HG03571 (cell line): ENCODE measurements at regions not wholly inside any gene's neighbourhood (a gene's known extent, or its start where the extent isn't known, plus 50 kb on each side); places are given as distances from the start of the nearest gene placed in this dataset.
"Not testable (repeated sequence)": the region's sequence is repeated elsewhere in the genome, so short reads cannot be mapped to it uniquely, and the experiment has no call there.

Experiments used
- ATAC-seq: cut with Tn5 transposase; IDR thresholded peaks from one replicate; pipeline ENCODE4 v1.9.1; 2021; ENCODE audit not compliant: unreplicated experiment

DNA sequence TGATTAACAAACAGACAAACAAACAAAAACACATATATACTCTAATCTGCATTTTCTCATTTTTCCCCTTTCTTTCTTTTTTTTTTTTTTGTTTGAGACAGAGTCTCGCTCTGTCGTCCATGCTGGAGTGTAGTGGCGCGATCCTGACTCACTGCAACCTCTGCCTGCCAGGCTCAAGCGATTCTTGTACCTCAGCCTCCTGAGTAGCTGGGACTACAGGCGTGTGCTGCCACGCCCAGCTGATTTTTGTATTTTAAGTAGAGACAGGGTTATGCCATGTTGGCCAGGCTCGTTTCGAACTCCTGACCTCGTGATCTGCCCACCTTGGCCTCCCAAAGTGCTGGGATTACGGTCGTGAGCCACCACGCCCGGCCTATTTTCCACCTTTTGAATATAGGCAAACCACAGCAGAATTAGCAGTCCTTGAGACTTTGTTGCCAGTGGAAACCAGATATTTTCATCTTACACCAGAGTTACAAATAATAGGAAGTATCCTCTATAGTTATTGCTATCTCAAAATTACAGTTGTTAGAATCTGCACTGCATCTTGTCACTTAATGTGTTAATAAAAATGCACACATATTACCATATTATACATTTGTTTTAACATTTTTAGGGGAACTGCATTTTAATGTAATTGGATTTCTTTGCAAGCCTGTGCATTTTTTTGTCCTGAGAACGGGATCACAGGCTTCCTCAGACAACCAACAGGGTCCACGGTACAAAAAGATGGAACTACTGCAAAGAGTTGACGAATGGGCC, 208.2 kb upstream of the ZNF217 start:
- no peak for ATAC-seq

DNA sequence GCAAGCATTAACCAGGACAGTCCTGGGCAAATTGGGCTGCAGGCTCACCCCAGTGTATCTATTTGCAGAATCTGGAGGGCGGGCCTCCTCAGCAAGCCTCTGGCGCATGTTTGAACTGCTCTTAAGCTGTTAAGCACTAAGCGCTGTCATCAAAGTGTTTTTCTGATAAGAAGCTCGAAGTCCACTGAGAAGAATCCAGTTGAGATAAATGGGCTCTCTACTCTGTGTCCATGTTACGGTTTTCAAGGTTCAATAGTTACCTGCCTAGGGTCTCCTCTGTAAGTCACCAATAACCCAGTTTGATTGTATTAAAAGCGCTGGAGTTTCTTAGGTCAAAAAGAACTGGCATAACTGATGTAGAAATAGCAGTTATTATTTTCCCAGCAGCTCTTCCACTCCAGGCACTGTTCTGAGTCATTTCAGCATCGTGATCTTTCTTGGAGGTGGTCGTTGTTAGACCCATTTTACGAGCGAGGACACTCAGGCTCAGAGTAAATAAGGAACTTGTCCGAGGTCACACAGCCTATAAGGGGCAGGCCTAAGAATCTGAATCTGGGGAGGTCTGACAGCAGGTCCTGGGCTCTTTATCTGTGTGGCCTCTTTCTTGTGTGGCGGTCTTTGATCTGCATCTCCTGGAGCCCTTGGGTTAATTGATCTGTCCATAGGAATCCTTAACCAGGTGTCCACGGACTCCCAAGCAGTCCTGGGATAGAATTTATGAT, 207.4 kb upstream of the ZNF217 start:
- ATAC-seq: no peak

DNA sequence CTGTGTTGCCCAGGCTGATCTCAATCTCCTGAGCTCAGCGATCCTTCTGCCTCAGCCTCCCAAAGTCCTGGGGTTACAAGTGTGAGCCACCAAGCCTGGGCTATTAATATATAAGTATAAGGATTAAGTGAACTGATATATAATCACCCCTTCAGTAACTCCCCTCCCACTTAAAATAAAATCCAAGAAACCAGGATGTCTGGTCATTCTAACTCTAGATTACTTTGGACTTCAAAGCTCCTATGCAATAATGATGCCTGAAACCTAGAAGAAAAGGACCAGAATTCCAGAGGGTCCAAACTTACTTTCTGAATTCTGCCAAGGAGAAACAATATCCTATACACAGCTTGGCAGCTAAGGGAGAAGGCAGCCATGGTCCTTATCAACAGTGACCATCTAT, 206.8 kb upstream of the ZNF217 start:
- ATAC-seq: no peak

DNA sequence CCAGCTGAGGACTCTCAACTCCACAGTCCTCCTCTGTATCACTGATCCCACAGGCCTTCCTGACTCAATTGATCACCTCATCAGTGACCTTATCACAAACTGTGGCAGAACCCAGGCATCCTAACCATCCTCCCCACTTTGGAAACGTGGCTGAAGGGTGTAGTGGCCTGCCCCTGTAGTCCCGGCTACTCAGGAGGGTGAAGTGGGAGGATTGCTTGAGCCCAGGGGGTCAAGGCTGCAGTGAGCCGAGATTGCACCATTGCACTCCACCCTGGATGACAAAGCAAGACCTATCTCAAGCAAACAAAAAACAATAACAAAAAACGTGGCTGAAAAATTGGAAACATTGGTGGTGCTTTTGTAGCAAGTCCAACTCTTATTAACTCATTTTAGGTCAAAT, 203.4 kb upstream of the ZNF217 start:
- no peak for ATAC-seq

DNA sequence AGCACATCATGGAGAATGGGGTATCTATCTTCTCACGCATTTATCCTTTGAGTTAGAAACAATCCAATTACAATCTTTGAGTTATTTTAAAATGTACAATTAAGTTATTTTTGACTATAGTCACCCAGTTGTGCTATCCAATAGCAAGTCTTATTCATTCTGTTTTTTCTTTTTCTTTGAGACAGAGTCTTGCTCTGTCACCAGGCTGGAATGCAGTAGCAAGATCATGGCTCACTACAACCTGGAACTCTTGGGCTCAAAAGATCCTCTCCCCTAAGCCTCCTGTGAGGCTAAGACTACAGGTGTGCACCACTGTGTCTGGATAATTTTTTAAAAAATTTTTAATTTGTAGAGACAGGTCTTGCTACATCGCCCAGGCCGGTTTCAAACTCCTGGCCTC, 201.5 kb upstream of the ZNF217 start:
- no peak for ATAC-seq

DNA sequence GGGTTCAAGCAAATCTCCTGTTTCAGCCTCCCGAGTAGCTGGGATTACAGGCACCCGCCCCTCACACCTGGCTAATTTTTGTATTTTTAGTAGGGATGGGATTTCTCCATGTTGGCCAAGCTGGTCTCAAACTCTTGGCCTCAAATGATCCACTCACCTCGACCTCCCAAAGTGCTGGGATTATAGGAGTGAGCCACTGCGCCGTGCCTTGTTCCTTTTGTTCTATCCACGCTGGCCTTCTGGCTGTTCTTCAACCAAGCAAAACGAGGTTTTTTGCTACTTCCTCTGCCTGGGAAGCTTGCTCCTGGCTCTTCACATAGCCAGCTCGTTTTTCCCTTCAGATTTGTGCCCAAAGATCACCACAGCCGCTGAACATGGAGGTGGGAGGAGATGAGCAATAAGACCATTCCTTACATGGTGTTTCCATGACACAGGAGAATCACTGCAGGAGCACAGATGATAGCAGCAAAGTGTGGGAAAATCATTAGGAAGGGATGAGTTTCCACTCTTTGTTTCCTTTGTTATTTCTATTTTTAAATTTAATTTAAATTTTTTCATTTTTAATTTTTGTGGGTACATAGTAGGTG, 201.0 kb upstream of the ZNF217 start:
- ATAC-seq: no peak

DNA sequence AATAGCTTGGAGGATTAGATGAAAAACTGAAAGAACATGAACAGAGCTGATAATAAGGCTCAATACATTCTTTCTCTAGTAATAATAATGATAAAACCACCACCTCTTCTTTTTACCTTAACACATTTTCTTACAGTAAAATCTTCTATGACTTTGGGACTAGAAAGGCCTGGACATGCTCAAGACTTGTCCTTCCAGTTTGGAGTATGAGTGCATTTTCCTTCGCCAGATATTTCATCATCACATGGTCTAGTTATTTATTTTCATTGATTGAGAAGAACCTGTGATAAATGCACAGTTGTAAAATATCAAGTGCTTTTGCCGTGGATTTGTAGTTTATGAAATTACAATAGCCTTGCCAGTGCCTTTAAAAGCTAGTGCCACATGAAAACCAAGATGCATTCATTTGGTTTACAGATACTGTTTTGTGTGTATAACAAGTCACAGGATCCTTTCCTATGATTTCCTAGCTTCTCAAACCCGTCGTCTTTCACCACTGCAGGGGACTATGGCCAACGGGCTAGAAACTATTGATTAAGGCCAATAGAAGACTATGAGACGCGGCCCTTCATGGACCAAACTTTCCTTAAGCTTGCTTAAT, 200.2 kb upstream of the ZNF217 start:
- no peak for ATAC-seq

DNA sequence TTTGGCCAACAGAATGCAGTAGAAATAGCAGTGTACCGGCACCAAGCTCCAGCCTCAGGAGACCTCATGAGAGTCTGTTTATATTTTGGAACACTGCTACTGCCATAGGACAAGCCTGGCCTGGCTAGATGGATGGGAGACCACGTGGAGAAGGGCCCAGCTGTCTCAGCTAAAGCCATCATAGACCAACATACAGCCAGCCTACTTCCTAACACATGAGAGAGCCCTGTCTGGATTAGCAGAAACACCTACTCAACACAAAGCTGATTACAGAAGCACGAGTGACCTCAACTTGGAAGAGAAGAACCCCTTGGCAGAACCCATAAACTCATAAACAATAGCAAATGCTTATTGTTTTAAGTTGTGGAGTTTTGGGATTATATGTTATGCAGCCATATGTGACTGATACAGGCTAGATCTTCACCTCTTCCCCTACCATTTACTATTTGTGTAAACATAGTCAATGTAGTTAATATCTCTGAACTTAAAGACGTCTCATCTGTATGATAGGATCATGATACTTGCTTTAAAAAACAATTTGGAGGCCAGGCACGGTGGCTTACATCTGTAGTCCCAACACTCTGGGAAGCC, 199.4 kb upstream of the ZNF217 start:
- no peak for ATAC-seq

DNA sequence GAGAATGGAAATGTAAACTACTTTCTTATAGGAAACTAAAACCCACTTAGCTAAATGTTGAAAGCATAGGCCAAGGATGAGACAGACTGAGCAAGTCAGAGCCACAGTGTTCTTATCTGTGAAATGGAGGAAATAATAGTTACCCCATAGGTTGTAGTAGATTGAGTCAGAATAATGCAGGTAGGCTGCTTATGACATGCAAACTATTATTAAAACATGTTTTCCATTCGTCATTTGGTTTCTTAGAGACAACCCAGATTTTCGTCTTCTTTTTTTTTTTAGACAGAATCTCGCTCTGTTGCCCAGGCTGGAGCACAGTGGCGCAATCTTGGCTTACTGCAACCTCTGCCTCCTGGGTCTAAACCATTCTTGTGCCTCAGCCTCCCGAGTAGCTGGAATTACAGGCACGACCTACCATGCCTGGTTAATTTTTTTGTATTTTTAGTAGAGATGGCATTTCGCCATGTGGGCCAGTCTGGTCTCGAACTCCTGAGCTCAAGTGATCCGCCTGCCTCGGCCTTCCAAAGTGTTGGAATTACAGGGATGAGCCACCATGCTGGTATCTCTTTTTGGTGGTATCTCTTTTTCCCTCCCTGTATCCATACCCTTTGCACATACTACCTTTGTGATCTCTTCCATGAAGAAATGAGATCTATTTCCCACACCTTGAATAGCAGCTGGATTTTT, 196.5 kb upstream of the ZNF217 start:
- ATAC-seq: no peak

DNA sequence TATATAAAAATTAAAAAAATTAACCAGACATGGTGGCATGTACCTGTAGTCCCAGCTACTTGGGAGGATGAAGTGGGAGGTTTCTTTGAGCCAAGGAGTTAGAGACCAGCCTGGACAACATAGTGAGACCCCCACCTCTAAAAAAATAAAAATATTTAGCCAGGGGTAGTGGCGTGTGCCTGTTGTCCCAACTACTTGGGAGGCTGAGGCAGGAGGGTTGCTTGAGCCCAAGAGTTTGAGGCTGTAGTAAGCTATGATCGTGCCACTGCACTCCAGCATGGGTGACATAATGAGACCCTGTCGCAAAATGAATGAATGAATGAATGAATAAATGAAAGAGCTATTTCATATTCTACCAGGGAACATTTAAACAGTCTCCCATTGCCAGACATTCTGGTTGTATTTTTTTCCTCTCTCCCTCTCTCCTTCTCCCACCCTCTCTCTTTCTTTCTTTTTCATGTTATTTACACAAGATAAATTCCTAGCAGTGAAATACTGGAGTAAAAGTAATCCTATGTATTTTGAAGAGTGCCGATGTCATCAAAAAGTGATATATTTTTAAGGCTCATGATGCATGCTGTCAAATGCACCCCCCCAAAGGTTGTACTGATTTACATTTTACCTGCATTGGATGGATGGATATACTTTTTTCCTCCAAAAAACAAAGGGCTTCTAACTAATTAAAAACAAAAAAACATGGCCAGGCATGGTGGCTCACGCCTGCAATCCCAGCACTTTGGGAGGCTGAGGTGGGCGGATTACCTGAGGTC, 194.8 kb upstream of the ZNF217 start:
- ATAC-seq: no peak

DNA sequence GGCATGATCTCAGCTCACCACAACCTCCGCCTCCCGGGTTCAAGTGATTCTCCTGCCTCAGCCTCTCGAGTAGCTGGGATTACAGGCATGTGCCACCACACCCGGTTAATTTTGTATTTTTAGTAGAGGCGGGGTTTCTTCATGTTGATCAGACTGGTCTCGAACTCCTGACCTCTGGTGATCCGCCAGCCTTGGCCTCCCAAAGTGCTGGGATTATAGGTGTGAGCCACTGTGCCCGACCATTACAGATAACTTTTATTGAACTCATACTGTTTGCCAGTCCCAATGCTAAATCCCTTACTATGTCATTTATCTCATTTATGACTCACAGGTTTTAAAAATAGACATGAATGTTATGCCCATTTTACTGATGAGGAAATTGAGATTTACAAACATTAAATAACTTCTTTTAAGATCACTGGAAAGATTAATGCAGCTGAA, 193.9 kb upstream of the ZNF217 start:
- ATAC-seq: not testable (repeated sequence)

DNA sequence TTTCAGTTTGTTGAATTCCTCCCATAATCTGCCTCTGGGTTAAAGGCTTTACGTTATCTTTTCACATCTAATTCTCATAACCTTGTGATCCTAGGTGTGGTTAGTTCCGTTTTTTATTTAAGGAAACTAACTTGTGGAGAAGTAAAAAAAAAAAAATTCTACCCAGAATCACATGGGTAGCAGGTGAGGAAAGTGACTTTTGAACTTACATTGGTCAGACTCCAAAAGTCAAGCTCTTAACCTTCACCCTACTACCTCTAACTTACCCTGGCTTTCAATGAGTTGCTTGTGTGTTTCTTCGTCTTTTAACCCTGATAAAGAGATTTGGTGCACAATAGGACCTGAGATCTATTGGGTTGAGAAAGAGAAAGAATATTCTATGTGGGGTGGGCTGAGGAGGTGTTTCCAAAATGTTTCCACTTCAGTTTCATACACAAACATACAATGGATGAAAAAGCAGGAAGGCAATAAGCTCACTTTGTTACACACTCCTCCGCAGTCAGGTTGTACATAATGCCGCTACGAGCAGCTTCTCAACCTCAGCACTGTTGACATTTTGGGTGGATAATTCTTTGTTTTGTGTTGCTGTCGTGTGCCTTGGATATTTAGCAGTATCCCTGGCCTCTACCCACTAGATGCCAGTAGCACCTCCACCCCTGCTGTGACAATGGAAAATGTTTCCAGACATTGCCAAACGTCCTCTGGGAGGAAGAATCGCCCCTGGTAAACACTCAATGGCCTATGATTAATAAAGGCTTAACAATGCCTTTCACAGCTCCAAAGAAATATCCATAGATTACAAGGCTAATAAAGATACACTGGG, 193.0 kb upstream of the ZNF217 start:
- ATAC-seq: no peak

DNA sequence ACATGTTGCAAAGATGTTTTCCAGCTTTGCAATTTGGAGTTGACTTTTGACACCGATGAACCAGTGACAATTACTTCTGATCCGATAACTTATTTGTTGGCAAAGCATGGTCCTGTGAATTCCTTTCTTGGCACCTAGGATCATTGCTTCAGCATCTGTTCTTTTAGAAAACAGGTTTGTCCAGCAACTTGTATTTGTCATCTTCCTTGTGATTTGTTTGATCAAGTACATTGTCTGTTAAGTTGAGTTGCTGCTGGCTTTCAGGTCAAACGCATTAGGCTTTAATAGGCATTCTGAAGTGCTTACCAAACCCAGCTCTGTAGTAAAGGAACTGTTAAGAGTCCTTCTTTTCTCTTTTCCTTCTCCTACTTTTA, 192.4 kb upstream of the ZNF217 start:
- no peak for ATAC-seq

DNA sequence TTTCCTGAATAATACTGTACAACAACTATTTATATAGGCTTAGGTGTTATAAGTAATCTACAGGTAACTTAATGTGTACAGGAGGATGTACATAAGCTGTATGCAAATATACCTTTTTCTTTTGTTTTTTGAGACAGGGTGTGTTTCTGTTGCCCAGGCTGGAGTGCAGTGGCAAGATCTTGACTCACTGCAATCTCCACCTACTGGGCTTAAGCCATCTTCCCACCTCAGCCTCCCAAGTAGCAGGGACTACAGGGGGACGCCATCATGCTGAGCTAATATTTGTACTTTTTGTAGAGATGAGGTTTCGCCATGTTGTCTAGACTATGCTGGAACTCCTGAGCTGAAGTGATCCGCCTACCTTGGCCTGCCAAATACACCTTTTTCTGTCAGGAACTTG, 191.7 kb upstream of the ZNF217 start:
- no peak for ATAC-seq

DNA sequence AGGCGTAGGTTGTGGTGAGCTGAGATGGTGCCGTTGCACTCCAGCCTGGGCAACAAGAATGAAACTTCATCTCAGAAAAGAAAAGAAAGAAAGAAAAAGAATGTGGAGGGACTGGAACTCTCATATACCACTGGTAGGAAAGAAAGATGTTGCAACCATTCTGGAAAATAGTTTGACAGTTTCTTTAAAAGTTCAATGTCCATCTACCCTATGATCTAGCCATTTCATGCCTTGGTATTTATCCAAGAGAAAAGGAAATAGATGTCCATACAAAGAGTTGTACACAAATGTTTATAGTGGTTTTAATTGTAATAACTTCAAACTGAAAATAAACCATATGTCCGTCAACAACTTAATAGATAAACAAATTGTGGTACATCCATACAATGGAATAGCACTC, 190.1 kb upstream of the ZNF217 start:
- ATAC-seq: no peak

DNA sequence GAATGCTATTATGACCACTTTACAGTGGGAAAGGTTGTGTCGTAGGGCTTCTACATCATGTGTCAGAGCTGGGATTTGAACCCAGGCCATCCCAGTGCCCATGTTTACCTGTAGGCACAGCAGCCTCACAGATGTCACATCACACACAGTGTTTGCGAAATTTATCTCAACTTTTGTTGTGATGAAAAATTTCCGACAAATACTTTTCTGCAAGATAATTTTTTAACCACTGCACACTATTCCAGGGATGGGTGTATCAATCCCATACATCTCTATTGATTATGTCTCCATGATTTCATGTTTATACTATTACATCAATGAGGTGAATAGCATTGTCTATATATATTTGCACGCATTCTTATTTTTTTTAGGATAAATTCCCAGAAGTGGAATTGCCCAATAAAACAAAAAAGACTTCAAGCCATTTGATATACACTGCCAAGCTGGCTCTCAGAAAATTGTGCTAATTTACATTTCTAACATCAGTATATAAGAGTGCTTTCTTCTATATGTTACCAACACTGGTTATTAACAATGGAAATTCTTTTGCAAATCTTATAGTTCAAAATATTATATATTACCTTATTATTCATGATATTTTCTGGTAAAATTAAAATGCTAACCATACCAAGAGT, 189.1 kb upstream of the ZNF217 start:
- no peak for ATAC-seq

DNA sequence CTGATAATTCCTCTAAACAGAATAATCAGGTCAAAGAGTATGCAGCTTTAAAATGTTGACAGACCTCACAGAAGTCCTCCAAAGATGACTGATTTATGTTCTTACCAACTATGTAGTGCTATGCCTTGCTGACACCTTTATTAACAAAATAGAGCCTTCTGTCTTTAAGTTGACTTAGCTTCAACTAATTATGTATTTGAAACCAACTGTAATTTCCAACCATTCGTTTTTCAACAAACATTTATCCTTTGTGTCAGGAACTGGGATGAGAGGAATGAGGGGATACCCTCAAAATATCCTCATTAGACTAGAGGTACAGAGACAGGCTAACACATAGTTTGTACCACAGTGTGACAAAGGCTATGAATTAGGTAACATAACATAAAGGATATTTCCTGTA, 186.2 kb upstream of the ZNF217 start:
- ATAC-seq: no peak

DNA sequence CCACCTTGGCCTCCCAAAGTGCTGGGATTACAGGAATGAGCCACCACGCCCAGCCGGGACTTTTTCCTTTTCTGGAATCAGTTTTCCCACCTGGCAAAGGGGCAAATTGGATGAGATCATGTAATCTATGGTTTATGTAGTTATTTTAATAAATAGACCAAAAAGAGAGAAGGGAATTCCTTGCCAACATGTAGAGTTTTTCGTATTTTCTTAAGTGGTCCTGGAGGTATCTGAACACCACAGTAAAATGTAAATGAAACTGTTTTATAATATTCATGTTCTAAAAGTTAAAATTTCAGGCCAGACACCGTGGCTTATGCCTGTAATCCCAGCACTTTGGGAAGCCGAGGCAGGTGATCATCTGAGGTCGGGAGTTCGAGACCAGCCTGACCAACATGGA, 185.1 kb upstream of the ZNF217 start:
- no peak for ATAC-seq

DNA sequence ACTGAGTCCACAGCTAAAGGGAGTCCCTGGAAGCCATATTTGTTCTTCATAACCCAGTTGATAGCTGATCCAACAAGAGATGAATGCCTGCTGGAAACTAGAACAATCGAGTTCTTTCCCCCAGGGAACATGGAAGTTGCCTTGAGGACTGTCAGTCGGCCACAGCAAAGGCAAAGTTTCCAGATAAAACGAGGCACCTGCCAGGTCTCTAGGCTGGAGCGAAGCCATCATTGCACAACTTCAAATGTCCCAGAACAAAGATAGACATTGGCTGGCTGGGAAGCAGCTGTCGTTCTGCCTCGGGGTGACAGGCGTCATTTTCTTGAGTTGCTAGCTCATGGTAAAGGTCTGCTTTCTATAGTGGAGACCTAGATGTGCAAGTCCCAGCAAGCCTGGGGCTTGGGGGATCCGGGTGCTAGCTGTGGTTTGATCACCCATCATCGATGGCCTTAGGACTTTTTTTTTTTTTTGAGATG, 184.4 kb upstream of the ZNF217 start:
- ATAC-seq: no peak
